Transverse colon (tissue), 4 donors: ENCODE measurements at regions not wholly inside any gene's neighbourhood (a gene's known extent, or its start where the extent isn't known, plus 50 kb on each side); places are given as distances from the start of the nearest gene placed in this dataset.

Experiments used
- DNase-seq: peaks from one replicate; pipeline ENCODE4 v3.0.0-alpha.2; 2019
- H3K27ac ChIP-seq, 4 donors: fragments of 200-600 bp; sonication (generic); 2 replicates each; pipeline ENCODE4 v1.5.1; 2016 to 2018; ENCODE audit warnings: inconsistent platforms in 4 of 4
- H3K27me3 ChIP-seq: fragments of 200-600 bp; sonication (generic); 2 replicates; pipeline ENCODE4 v1.5.1; 2017; ENCODE audit warnings: inconsistent platforms
- H3K36me3 ChIP-seq, 4 donors: fragments of 200-600 bp; sonication (generic); 2 replicates each; pipeline ENCODE4 v1.5.1; 2017 to 2019; ENCODE audit warnings: inconsistent platforms in 4 of 4
- H3K4me1 ChIP-seq, 4 donors: fragments of 200-600 bp; sonication (generic); 2 replicates each; pipeline ENCODE4 v1.5.1; 2017 to 2020; ENCODE audit warnings: inconsistent platforms in 4 of 4
- H3K4me3 ChIP-seq, 4 donors: fragments of 200-600 bp; sonication (generic); 1 replicate in 1 of 4; 2 replicates in 3 of 4; pipeline versions ENCODE4 v1.5.1 to v1.6.1; 2017 to 2019; ENCODE audit warnings: inconsistent platforms in 4 of 4
- H3K9me3 ChIP-seq, 2 donors: fragments of 200-600 bp; sonication (generic); 2 replicates each; pipeline ENCODE4 v1.5.1; 2017 to 2019; ENCODE audit warnings: inconsistent platforms in 2 of 2
- CTCF ChIP-seq, 5 experiments: fragments of 200-600 bp in 3 of 5; fragments of 450-650 bp in 2 of 5; sonication (generic) in 3 of 5; IDR thresholded peaks; 1 replicate in 2 of 5; 2 replicates in 3 of 5; pipeline ENCODE4 v1.5.1; 2016 to 2017; ENCODE audit warnings: antibody characterized with exemption in 5 of 5, inconsistent platforms in 3 of 5, mild to moderate bottlenecking in 2 of 5, moderate library complexity in 1 of 5
- EP300 ChIP-seq: sonication (generic); formaldehyde crosslinking; IDR thresholded peaks from one replicate; pipeline ENCODE4 v1.6.1; 2017; ENCODE audit warnings: antibody characterized with exemption, low read depth
- POLR2A ChIP-seq: fragments of 450-650 bp; IDR thresholded peaks from one replicate; pipeline ENCODE4 v1.6.1; 2016; ENCODE audit warnings: antibody characterized with exemption, mild to moderate bottlenecking, moderate library complexity
- POLR2AphosphoS5 ChIP-seq, 3 donors: sonication (generic); formaldehyde crosslinking; IDR thresholded peaks; one replicate each; pipeline ENCODE4 v1.6.1; 2016; ENCODE audit warnings: antibody characterized with exemption in 3 of 3
- WGBS, 2 donors: methylation state at CpG; one replicate each; pipeline ENCODE4 v1.1.5; 2018; ENCODE audit warnings: low coverage in 1 of 2; 5-methylcytosine and 5-hydroxymethylcytosine counted together
- in situ Hi-C, 4 donors: fragments of 200-750 bp; cut with MboI; loops; one replicate each; pipeline versions ENCODE4 v1.15.0 to v1.15.1; 2017; ENCODE audit warnings: low sequenced_read_pairs in 3 of 4, low pct_ligation_motif_present in 1 of 4, low pct_unique_long_range_greater_than_20kb in 1 of 4
- intact Hi-C: fragments of 100-400 bp; cut with DNase I; formaldehyde crosslinking; loops from one replicate; pipeline ENCODE4 v1.15.1; 2023; ENCODE audit warnings: low total_unique reads

DNA sequence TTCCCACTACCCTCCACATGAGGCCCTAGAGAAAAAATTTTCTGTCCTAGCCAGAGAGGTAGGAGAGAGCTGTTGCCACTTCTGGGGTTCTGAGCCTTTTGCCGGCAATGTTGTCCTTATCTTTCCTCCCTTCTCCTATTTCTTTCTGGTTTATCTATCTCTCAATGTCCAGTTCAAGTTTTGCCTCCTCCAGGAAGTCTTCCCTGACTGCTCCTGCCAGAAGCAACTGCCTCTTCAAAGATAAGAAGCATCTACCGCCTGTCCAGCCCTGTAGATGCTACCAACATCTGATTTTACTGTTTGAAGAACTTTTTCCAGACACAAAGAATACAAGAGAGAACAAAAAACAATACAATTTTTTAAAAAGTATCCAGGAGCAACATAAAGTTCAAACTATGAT, 220.8 kb upstream of the KLHL29 start:
- DNase-seq: no peak
- no peak overlapping the region for H3K27ac ChIP-seq
- WGBS, 2 donors: 84 to 85% methylated on average over 2 of the region's 2 CpGs
- no peaks in the 10 kb centered on the region for H3K9me3 ChIP-seq
- no peaks in the 10 kb centered on the region for H3K4me1 ChIP-seq
- in situ Hi-C loops (no loop called here), intact Hi-C loops (no loop called here)
- no peak overlapping the region for H3K4me3 ChIP-seq
- no peaks in the 10 kb centered on the region for H3K27me3 ChIP-seq
- H3K36me3 ChIP-seq: no peaks in the 10 kb centered on the region
- TF ChIP-seq POLR2A (no peak), EP300 (no peak), POLR2AphosphoS5 (IDR thresholded peaks at IDR 0.05) (no peak), CTCF (IDR thresholded peaks at IDR 0.05) (no peak)

DNA sequence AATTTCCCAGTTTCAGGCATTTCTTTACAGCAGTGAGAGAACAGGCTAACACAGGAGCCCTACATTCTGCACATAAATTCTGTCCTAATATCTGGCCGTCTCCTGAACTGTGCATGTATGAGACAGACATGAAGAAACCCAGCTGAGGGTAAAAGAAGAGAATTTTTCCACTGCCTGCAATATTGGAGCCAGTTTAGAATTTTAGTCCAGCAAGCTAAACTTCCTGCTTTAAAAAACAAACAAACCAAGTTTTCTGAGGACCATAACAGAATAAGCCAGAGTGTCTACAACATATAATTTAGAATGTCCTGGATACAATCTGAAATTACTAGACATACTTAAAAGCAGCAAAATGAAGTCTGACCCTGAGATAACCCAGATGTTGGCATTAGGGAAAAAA, 215.1 kb upstream of the KLHL29 start:
- DNase-seq: no peak
- 33 to 57% methylated on average over 1 of the region's 1 CpG for WGBS, 2 donors
- Histone ChIP-seq H3K4me3 (no peak overlapping the region), H3K36me3 (no peaks in the 10 kb centered on the region), H3K4me1 (peaks cover 0 to 7% (median 0%) of the 10 kb centered on the region in 4 donors), H3K27ac (no peak overlapping the region), H3K27me3 (no peaks in the 10 kb centered on the region), H3K9me3 (peaks cover 5 to 6% of the 10 kb centered on the region in 2 donors)
- no peak for TF ChIP-seq POLR2A
- TF ChIP-seq POLR2AphosphoS5 (IDR thresholded peaks at IDR 0.05): no peak
- no peak for TF ChIP-seq EP300
- no peak for TF ChIP-seq CTCF (IDR thresholded peaks at IDR 0.05)
- intact Hi-C loops: no loop called here
- in situ Hi-C loops: no loop called here

DNA sequence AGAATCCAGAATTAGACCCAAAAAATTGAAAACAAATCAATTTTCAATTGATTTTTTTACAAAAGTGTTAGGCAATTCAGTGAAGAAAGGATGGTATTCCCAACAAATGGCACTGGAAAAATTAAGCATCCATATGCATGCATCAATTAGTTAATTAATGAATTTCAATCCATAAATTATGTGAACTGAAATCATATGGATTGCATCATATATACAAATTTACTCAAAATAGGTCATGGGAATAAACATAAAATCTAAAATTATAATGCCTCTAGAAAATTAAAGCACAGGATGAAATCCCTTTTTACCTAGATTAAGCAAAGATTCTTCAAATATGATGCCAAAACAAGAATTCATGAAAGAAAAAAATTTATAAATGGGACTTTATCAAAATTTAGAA, 213.9 kb upstream of the KLHL29 start:
- Histone ChIP-seq H3K4me3 (no peak overlapping the region), H3K27ac (no peak overlapping the region), H3K4me1 (peaks cover 0 to 7% (median 0%) of the 10 kb centered on the region in 4 donors), H3K36me3 (no peaks in the 10 kb centered on the region), H3K27me3 (no peaks in the 10 kb centered on the region), H3K9me3 (peaks cover 5 to 6% of the 10 kb centered on the region in 2 donors)
- TF ChIP-seq POLR2A: no peak
- TF ChIP-seq EP300: no peak
- TF ChIP-seq POLR2AphosphoS5 (IDR thresholded peaks at IDR 0.05): no peak
- no peak for TF ChIP-seq CTCF (IDR thresholded peaks at IDR 0.05)
- no peak for DNase-seq
- in situ Hi-C loops: no loop called here
- intact Hi-C loops: no loop called here

DNA sequence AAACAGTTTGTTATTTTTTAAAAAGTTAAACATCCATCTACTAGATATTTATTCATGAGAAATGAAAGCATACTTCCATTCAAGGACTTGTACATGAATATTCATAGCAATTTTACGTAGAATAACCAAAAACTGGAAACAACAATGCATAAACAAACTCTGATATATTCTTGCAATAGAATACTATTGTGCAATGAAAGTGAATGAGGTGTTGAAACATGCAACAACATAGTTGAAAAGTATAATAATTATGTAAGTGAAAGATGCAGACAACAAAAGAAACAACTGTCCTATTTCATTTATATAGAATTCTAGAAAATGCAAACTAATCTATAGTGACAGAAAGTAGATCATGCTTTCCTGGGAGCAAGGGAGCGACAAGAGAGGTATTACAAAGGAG, 206.6 kb upstream of the KLHL29 start:
- intact Hi-C loops: no loop called here
- peaks cover 0 to 4% of the 10 kb centered on the region in 2 donors for H3K9me3 ChIP-seq
- WGBS, 2 donors: 79 to 85% methylated on average over 2 of the region's 2 CpGs
- H3K27ac ChIP-seq: no peak overlapping the region
- no peaks in the 10 kb centered on the region for H3K36me3 ChIP-seq
- no peak for DNase-seq
- H3K4me1 ChIP-seq: no peaks in the 10 kb centered on the region
- in situ Hi-C loops: no loop called here
- no peaks in the 10 kb centered on the region for H3K27me3 ChIP-seq
- TF ChIP-seq CTCF (IDR thresholded peaks at IDR 0.05) (no peak), POLR2AphosphoS5 (IDR thresholded peaks at IDR 0.05) (no peak), EP300 (no peak), POLR2A (no peak)
- H3K4me3 ChIP-seq: no peak overlapping the region
